K562 (cell line): ENCODE measurements at regions not wholly inside any gene's neighbourhood (a gene's known extent, or its start where the extent isn't known, plus 50 kb on each side); places are given as distances from the start of the nearest gene placed in this dataset.

Experiments
- ATAC-seq: fragments of 200-7000 bp; cut with Tn5 transposase; 3 replicates; pipeline ENCODE4 v1.9.1; 2020; ENCODE audit warnings: moderate library complexity
- BruUV-seq: library from RNA; stranded (reverse); fragments of 400-500 nt; replicated peaks from 2 replicates; lab custom pipeline; 2021; lab: Mats Ljungman, UMichigan
- CTCF ChIA-PET: fragments of 300-600 bp; formaldehyde crosslinking; extraction: SDS; loops from one replicate; lab custom pipeline; 2021; ENCODE audit warnings: low intra/inter-chr PET ratio; lab: Yijun Ruan, JAX
- POLR2A ChIA-PET: fragments of 300-600, 350-650 bp; sonication (Branson Sonifier 250); formaldehyde crosslinking; extraction: SDS; loops from one replicate; lab custom pipeline; 2021; ENCODE audit warnings: antibody characterized with exemption, inconsistent platforms; lab: Yijun Ruan, JAX
- DNase-seq, 4 experiments: peaks; one replicate each; pipeline versions ENCODE4 v3.0.0 to v3.0.0-alpha.2; 2011 to 2018; ENCODE audit warnings: low spot score in 3 of 4, mixed read lengths in 3 of 4; ENCODE audit errors: extremely low read depth in 1 of 4
- FAIRE-seq: peaks from 2 replicates; lab custom pipeline; 2011; peaks lifted over from hg19 to GRCh38; lab: Jason Lieb, UNC
- H2AFZ ChIP-seq: 2 replicates; pipeline ENCODE4 v1.6.0; 2011; ENCODE audit warnings: low read depth, low read length, control low read depth, inconsistent platforms
- H3K27ac ChIP-seq: fragments of 200-600 bp; 3 replicates; pipeline ENCODE4 v1.8.0; 2011; ENCODE audit warnings: low read depth, mild to moderate bottlenecking, control low read depth, inconsistent platforms, low read length, moderate library complexity, mixed read lengths; ENCODE audit errors: extremely low read depth
- H3K27me3 ChIP-seq, 2 experiments: fragments of 300-600 bp in 1 of 2; 2 replicates in 1 of 2; 3 replicates in 1 of 2; pipeline versions ENCODE4 v1.6.0 to v1.8.0; 2011; ENCODE audit warnings: inconsistent platforms in 2 of 2, low read length in 2 of 2, mild to moderate bottlenecking in 1 of 2, mixed read lengths in 1 of 2, moderate library complexity in 1 of 2; ENCODE audit not compliant: control insufficient read depth in 2 of 2, insufficient read depth in 2 of 2
- H3K36me3 ChIP-seq: fragments of 300-600 bp; 3 replicates; pipeline ENCODE4 v1.8.0; 2011; ENCODE audit warnings: mild to moderate bottlenecking, low read length, inconsistent platforms; ENCODE audit not compliant: control insufficient read depth, insufficient read depth
- H3K4me1 ChIP-seq, 2 experiments: fragments of 200-600 bp in 1 of 2; replicated peaks in 1 of 2; 2 replicates in 1 of 2; 3 replicates in 1 of 2; pipeline versions ENCODE4 v1.5.1 to v1.8.0; 2011; ENCODE audit warnings: inconsistent platforms in 2 of 2, low read length in 2 of 2, mild to moderate bottlenecking in 1 of 2, mixed read lengths in 1 of 2, moderate library complexity in 1 of 2; ENCODE audit not compliant: control insufficient read depth in 2 of 2, insufficient read depth in 2 of 2
- H3K4me2 ChIP-seq: 2 replicates; pipeline ENCODE4 v1.6.1; 2011; ENCODE audit warnings: low read length, control low read depth, inconsistent platforms, mixed read lengths; ENCODE audit not compliant: insufficient read depth
- H3K4me3 ChIP-seq: fragments of 200-600 bp; sonication (generic), shearing (Covaris generic); 2 replicates; pipeline ENCODE4 v1.5.1; 2016; ENCODE audit warnings: control low read depth, inconsistent platforms
- H3K79me2 ChIP-seq: fragments of 200-600 bp; 3 replicates; pipeline ENCODE4 v1.8.0; 2011; ENCODE audit warnings: low read length, inconsistent platforms; ENCODE audit not compliant: control insufficient read depth, insufficient read depth
- H3K9ac ChIP-seq, 2 experiments: 2 replicates each; pipeline versions ENCODE4 v1.6.0 to v1.6.1; 2011; ENCODE audit warnings: low read depth in 2 of 2, low read length in 2 of 2, control low read depth in 1 of 2, inconsistent platforms in 1 of 2, mild to moderate bottlenecking in 1 of 2, mixed read lengths in 1 of 2; ENCODE audit not compliant: insufficient read depth in 1 of 2
- H3K9me1 ChIP-seq: one replicate; pipeline ENCODE4 v1.6.0; 2011; ENCODE audit warnings: inconsistent platforms, mild to moderate bottlenecking, low read length, moderate library complexity; ENCODE audit not compliant: control insufficient read depth, insufficient read depth
- H3K9me3 ChIP-seq: replicated peaks from 2 replicates; pipeline ENCODE4 v1.5.1; 2011; ENCODE audit warnings: low read depth, low read length, inconsistent platforms; ENCODE audit not compliant: control insufficient read depth, insufficient read depth
- H4K20me1 ChIP-seq: replicated peaks from 2 replicates; pipeline ENCODE4 v1.6.1; 2011; ENCODE audit warnings: low read length, inconsistent platforms, mixed read lengths; ENCODE audit not compliant: control insufficient read depth, insufficient read depth
- CBFA2T2 ChIP-seq: fragments of 450-650 bp; conservative IDR thresholded peaks from 2 replicates; pipeline ENCODE4 v1.6.1; 2017; ENCODE audit warnings: mild to moderate bottlenecking
- MGA ChIP-seq: fragments of 450-650 bp; IDR thresholded peaks from 2 replicates; pipeline ENCODE4 v1.6.1; 2016; ENCODE audit warnings: mild to moderate bottlenecking, moderate library complexity
- PRDM10 ChIP-seq: fragments of 450-650 bp; IDR thresholded peaks from 2 replicates; pipeline ENCODE4 v1.6.1; 2018; ENCODE audit not compliant: partially characterized antibody
- ZBED1 ChIP-seq: IDR thresholded peaks from 2 replicates; pipeline ENCODE4 v1.6.1; 2014
- WGBS: fragments of 100-300 bp; shearing (Covaris generic); methylation state at CpG from one replicate; pipeline ENCODE4 v1.1.6; 2016; ENCODE audit warnings: low coverage, mixed read lengths; ENCODE audit not compliant: insufficient coverage; ENCODE audit errors: missing lambda C conversion rate; 5-methylcytosine and 5-hydroxymethylcytosine counted together
- in situ Hi-C: fragments of 300-500 bp; cut with MboI; formaldehyde crosslinking; loops from 4 replicates; pipeline ENCODE4 v1.15.0; 2018; ENCODE audit warnings: inconsistent platforms, mixed read lengths
- intact Hi-C: fragments of 100-400 bp; cut with micrococcal nuclease; formaldehyde crosslinking; loops from 2 replicates; pipeline ENCODE4 v1.14.2; 2022

GRCh38 chr17:83151442-83152226 is 72.2 kb downstream of the METRNL start:
- H3K9me3 ChIP-seq, result no peaks in the 10 kb centered on the region
- peak overlapping the region; percentile 39 for H2AFZ ChIP-seq
- no peak overlapping the region for H3K4me3 ChIP-seq
- ATAC-seq (no peak), FAIRE-seq (no peak), DNase-seq (peak in 1 of 4 experiments; percentile 9)
- intact Hi-C loops, result no loop called here
- H3K9ac ChIP-seq, result no peak overlapping the region
- TF ChIP-seq MGA (0 out of 2 replicates have a peak, but pooled peaks have one; percentile 10), CBFA2T2 (no peak), PRDM10 (peak; percentile 40), ZBED1 (no peak)
- H3K4me1 ChIP-seq, result peaks cover 5 to 37% of the 10 kb centered on the region in 2 experiments; a peak in 4 of 5 replicates
- in situ Hi-C loops, result no loop called here
- POLR2A ChIA-PET, result interaction anchor here (1.2 to 3.5 kb wide), 3 partner anchors 13 to 34 kb away, joined by 3 to 10 read pairs (median 9); no protein-coding TSS in a partner anchor
- peaks cover 13 to 63% of the 10 kb centered on the region in 2 experiments for H3K27me3 ChIP-seq
- H3K9me1 ChIP-seq, result no peaks in the 10 kb centered on the region
- no peaks in the 10 kb centered on the region for H3K79me2 ChIP-seq
- BruUV-seq, result no TSS peak
- no peaks in the 10 kb centered on the region for H4K20me1 ChIP-seq
- H3K4me2 ChIP-seq, result no peak overlapping the region
- H3K36me3 ChIP-seq, result no peaks in the 10 kb centered on the region
- H3K27ac ChIP-seq, result no peak overlapping the region
- 29% methylated on average over 31 of the region's 32 CpGs for WGBS
- CTCF ChIA-PET, result no interaction called here
